HL-60 (cell line): ENCODE measurements at regions not wholly inside any gene's neighbourhood (a gene's known extent, or its start where the extent isn't known, plus 50 kb on each side); places are given as distances from the start of the nearest gene placed in this dataset.

Experiments
- CTCF ChIP-seq: IDR thresholded peaks from one replicate; pipeline ENCODE4 v1.5.1; 2011; ENCODE audit warnings: low read length, control low read depth, inconsistent platforms; ENCODE audit not compliant: insufficient read depth
- GABPA ChIP-seq: IDR thresholded peaks from 2 replicates; pipeline ENCODE4 v1.6.1; 2012; ENCODE audit warnings: low read depth
- POLR2AphosphoS5 ChIP-seq: IDR thresholded peaks from 2 replicates; pipeline ENCODE4 v1.6.1; 2012; ENCODE audit warnings: low read depth
- SPI1 ChIP-seq: IDR thresholded peaks from 2 replicates; pipeline ENCODE4 v1.6.1; 2012; ENCODE audit warnings: low read depth, mild to moderate bottlenecking, borderline replicate concordance
- TF ChIP-seq, protein P1 (sequence below): IDR thresholded peaks from 2 replicates; pipeline ENCODE4 v1.6.1; 2012; ENCODE audit warnings: low read depth; ENCODE audit not compliant: insufficient replicate concordance

DNA sequence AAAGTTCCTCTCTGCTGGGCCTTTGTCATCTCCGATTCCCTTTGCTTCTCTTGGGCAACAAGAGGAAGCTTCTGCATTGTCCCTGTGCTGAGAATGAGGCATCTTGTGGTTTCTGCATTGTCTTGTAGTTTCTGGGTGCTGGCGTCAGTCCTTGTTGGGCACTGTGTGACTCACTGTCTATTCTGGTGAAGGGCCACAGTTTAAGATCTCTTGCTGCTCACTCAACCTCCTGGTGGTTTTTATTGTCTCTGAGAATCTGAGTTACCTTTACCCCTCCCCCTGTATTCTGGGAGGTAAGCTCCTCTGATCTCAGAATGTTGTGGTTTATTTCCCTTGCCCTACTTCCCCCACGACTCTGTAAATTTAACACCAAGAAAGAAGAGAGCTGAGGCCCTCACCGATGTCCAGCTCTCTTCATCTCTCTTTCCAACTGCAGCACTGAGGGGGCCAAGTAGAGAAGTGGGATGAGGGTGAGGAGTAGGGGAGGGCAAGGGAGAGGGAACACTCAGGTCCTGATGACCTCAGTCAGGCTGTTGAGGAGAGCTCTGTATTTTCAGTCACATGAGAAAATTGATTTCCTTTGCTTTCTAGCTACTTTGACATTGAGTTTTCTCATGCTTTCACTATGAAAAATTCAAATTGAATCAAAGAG is 441.6 kb upstream of the PITX2 start:
- no peak for TF ChIP-seq CTCF
- TF ChIP-seq SPI1: no peak
- TF ChIP-seq POLR2AphosphoS5: no peak
- TF ChIP-seq GABPA: no peak
- TF ChIP-seq, protein P1, sequence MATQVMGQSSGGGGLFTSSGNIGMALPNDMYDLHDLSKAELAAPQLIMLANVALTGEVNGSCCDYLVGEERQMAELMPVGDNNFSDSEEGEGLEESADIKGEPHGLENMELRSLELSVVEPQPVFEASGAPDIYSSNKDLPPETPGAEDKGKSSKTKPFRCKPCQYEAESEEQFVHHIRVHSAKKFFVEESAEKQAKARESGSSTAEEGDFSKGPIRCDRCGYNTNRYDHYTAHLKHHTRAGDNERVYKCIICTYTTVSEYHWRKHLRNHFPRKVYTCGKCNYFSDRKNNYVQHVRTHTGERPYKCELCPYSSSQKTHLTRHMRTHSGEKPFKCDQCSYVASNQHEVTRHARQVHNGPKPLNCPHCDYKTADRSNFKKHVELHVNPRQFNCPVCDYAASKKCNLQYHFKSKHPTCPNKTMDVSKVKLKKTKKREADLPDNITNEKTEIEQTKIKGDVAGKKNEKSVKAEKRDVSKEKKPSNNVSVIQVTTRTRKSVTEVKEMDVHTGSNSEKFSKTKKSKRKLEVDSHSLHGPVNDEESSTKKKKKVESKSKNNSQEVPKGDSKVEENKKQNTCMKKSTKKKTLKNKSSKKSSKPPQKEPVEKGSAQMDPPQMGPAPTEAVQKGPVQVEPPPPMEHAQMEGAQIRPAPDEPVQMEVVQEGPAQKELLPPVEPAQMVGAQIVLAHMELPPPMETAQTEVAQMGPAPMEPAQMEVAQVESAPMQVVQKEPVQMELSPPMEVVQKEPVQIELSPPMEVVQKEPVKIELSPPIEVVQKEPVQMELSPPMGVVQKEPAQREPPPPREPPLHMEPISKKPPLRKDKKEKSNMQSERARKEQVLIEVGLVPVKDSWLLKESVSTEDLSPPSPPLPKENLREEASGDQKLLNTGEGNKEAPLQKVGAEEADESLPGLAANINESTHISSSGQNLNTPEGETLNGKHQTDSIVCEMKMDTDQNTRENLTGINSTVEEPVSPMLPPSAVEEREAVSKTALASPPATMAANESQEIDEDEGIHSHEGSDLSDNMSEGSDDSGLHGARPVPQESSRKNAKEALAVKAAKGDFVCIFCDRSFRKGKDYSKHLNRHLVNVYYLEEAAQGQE: no peak
